ENCODE measurements at regions not wholly inside any gene's neighbourhood (a gene's known extent, or its start where the extent isn't known, plus 50 kb on each side); places are given as distances from the start of the nearest gene placed in this dataset.
A peak's percentile ranks its signal among the peaks of the same experiment; 100 is the strongest.
"Not testable (repeated sequence)": the region's sequence is repeated elsewhere in the genome, so short reads cannot be mapped to it uniquely, and the experiment has no call there.

GRCh38 chr2:102871707-102872106, 109.9 kb downstream of the TMEM182 start:
- no peaks in the 10 kb centered on the region for H3K27me3 ChIP-seq
- no peaks in the 10 kb centered on the region for H3K36me3 ChIP-seq
- no peaks in the 10 kb centered on the region for H3K9me3 ChIP-seq
- no peak overlapping the region for H3K4me3 ChIP-seq (ENCODE audit: low read depth in 1 of 2, low read length in 1 of 2)
- H3K27ac ChIP-seq: no peak overlapping the region
- TF ChIP-seq, protein P1, sequence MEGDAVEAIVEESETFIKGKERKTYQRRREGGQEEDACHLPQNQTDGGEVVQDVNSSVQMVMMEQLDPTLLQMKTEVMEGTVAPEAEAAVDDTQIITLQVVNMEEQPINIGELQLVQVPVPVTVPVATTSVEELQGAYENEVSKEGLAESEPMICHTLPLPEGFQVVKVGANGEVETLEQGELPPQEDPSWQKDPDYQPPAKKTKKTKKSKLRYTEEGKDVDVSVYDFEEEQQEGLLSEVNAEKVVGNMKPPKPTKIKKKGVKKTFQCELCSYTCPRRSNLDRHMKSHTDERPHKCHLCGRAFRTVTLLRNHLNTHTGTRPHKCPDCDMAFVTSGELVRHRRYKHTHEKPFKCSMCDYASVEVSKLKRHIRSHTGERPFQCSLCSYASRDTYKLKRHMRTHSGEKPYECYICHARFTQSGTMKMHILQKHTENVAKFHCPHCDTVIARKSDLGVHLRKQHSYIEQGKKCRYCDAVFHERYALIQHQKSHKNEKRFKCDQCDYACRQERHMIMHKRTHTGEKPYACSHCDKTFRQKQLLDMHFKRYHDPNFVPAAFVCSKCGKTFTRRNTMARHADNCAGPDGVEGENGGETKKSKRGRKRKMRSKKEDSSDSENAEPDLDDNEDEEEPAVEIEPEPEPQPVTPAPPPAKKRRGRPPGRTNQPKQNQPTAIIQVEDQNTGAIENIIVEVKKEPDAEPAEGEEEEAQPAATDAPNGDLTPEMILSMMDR (IDR thresholded peaks at IDR 0.05): no peak
- peaks cover 13 to 15% of the 10 kb centered on the region in 2 experiments for H3K4me1 ChIP-seq (ENCODE audit: control insufficient read depth in 1 of 2, insufficient read depth in 1 of 2, low read depth in 1 of 2, low read length in 1 of 2)

GRCh38 chr2:102872388-102872787, 110.6 kb downstream of the TMEM182 start:
- no peaks in the 10 kb centered on the region for H3K9me3 ChIP-seq
- no peaks in the 10 kb centered on the region for H3K36me3 ChIP-seq
- peaks cover 13 to 15% of the 10 kb centered on the region in 2 experiments for H3K4me1 ChIP-seq (ENCODE audit: control insufficient read depth in 1 of 2, insufficient read depth in 1 of 2, low read depth in 1 of 2, low read length in 1 of 2)
- no peak overlapping the region for H3K27ac ChIP-seq
- TF ChIP-seq, protein P1 (IDR thresholded peaks at IDR 0.05): no peak
- no peak overlapping the region for H3K4me3 ChIP-seq (ENCODE audit: low read depth in 1 of 2, low read length in 1 of 2)
- no peaks in the 10 kb centered on the region for H3K27me3 ChIP-seq

GRCh38 chr2:102879513-102879912, 117.7 kb downstream of the TMEM182 start:
- not testable (repeated sequence) for H3K9me3 ChIP-seq; H3K27me3 ChIP-seq; H3K36me3 ChIP-seq; H3K4me3 ChIP-seq (ENCODE audit: low read depth in 1 of 2, low read length in 1 of 2); H3K27ac ChIP-seq
- peaks cover 29 to 30% of the 10 kb centered on the region in 2 experiments for H3K4me1 ChIP-seq (ENCODE audit: control insufficient read depth in 1 of 2, insufficient read depth in 1 of 2, low read depth in 1 of 2, low read length in 1 of 2)

- Histone ChIP-seq H3K9me3 (no peaks in the 10 kb centered on the region), H3K36me3 (no peaks in the 10 kb centered on the region), H3K27me3 (no peaks in the 10 kb centered on the region), H3K4me3 (ENCODE audit: low read depth in 1 of 2, low read length in 1 of 2) (peak overlapping the region in 1 of 2 experiments; percentile 5), H3K4me1 (ENCODE audit: control insufficient read depth in 1 of 2, insufficient read depth in 1 of 2, low read depth in 1 of 2, low read length in 1 of 2) (peaks cover 32 to 33% of the 10 kb centered on the region in 2 experiments), H3K27ac (peak overlapping the region; percentile 79)
- TF ChIP-seq, protein P1 (IDR thresholded peaks at IDR 0.05): no peak
Measured at GRCh38 chr2:102880731-102881130, 118.9 kb downstream of the TMEM182 start.

GRCh38 chr2:102886216-102886893, 124.5 kb downstream of the TMEM182 start:
- H3K27ac ChIP-seq: peak overlapping the region; percentile 9
- no peaks in the 10 kb centered on the region for H3K27me3 ChIP-seq
- TF ChIP-seq, protein P1 (IDR thresholded peaks at IDR 0.05): no peak
- no peak overlapping the region for H3K4me3 ChIP-seq (ENCODE audit: low read depth in 1 of 2, low read length in 1 of 2)
- no peaks in the 10 kb centered on the region for H3K9me3 ChIP-seq
- no peaks in the 10 kb centered on the region for H3K36me3 ChIP-seq
- H3K4me1 ChIP-seq (ENCODE audit: control insufficient read depth in 1 of 2, insufficient read depth in 1 of 2, low read depth in 1 of 2, low read length in 1 of 2): peaks cover 32 to 38% of the 10 kb centered on the region in 2 experiments

- peaks cover 24 to 33% of the 10 kb centered on the region in 2 experiments for H3K4me1 ChIP-seq (ENCODE audit: control insufficient read depth in 1 of 2, insufficient read depth in 1 of 2, low read depth in 1 of 2, low read length in 1 of 2)
- TF ChIP-seq, protein P1 (IDR thresholded peaks at IDR 0.05): no peak
Measured at GRCh38 chr2:102888514-102888913, 126.7 kb downstream of the TMEM182 start.

More at GRCh38 chr2:102888514-102888913, 126.7 kb downstream of the TMEM182 start:
- Histone ChIP-seq H3K27ac (no peak overlapping the region), H3K4me3 (ENCODE audit: low read depth in 1 of 2, low read length in 1 of 2) (no peak overlapping the region), H3K9me3 (no peaks in the 10 kb centered on the region), H3K36me3 (no peaks in the 10 kb centered on the region), H3K27me3 (no peaks in the 10 kb centered on the region)

Data from neutrophil (primary cell).